PFSK-1 (cell line): ENCODE measurements at regions not wholly inside any gene's neighbourhood (a gene's known extent, or its start where the extent isn't known, plus 50 kb on each side); places are given as distances from the start of the nearest gene placed in this dataset.

ENCODE experiments used
- POLR2AphosphoS5 ChIP-seq: IDR thresholded peaks from 2 replicates; pipeline ENCODE4 v1.6.1; 2012; ENCODE audit warnings: low read depth, mild to moderate bottlenecking, control low read depth, low read length, moderate library complexity
- SIN3A ChIP-seq: IDR thresholded peaks from 2 replicates; pipeline ENCODE4 v1.6.1; 2012; ENCODE audit warnings: mild to moderate bottlenecking, low read length, moderate library complexity, borderline replicate concordance; ENCODE audit not compliant: insufficient read depth
- TAF1 ChIP-seq: IDR thresholded peaks from 2 replicates; pipeline ENCODE4 v1.6.1; 2012; ENCODE audit warnings: low read length, control low read depth, borderline replicate concordance; ENCODE audit not compliant: insufficient read depth
- TF ChIP-seq, protein P1 (sequence below), 2 experiments: IDR thresholded peaks; 2 replicates each; pipeline versions ENCODE4 v1.6.1 to v1.8.0; 2011 to 2012; ENCODE audit warnings: low read depth in 2 of 2, low read length in 2 of 2, control low read depth in 1 of 2, inconsistent platforms in 1 of 2, mild to moderate bottlenecking in 1 of 2, moderate library complexity in 1 of 2; ENCODE audit not compliant: insufficient read depth in 1 of 2

GRCh38 chr6:140049251-140049650 lies 674.8 kb upstream of the CITED2 start:
- TF ChIP-seq, protein P1, sequence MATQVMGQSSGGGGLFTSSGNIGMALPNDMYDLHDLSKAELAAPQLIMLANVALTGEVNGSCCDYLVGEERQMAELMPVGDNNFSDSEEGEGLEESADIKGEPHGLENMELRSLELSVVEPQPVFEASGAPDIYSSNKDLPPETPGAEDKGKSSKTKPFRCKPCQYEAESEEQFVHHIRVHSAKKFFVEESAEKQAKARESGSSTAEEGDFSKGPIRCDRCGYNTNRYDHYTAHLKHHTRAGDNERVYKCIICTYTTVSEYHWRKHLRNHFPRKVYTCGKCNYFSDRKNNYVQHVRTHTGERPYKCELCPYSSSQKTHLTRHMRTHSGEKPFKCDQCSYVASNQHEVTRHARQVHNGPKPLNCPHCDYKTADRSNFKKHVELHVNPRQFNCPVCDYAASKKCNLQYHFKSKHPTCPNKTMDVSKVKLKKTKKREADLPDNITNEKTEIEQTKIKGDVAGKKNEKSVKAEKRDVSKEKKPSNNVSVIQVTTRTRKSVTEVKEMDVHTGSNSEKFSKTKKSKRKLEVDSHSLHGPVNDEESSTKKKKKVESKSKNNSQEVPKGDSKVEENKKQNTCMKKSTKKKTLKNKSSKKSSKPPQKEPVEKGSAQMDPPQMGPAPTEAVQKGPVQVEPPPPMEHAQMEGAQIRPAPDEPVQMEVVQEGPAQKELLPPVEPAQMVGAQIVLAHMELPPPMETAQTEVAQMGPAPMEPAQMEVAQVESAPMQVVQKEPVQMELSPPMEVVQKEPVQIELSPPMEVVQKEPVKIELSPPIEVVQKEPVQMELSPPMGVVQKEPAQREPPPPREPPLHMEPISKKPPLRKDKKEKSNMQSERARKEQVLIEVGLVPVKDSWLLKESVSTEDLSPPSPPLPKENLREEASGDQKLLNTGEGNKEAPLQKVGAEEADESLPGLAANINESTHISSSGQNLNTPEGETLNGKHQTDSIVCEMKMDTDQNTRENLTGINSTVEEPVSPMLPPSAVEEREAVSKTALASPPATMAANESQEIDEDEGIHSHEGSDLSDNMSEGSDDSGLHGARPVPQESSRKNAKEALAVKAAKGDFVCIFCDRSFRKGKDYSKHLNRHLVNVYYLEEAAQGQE (IDR thresholded peaks at IDR 0.05; ENCODE audit: insufficient read depth in 1 of 2, low read depth in 2 of 2, low read length in 2 of 2): no peak
- TF ChIP-seq TAF1 (no peak), POLR2AphosphoS5 (no peak), SIN3A (no peak)
